AG08395 (cell line): ENCODE measurements at regions not wholly inside any gene's neighbourhood (a gene's known extent, or its start where the extent isn't known, plus 50 kb on each side); places are given as distances from the start of the nearest gene placed in this dataset.
"Not testable (repeated sequence)": the region's sequence is repeated elsewhere in the genome, so short reads cannot be mapped to it uniquely, and the experiment has no call there.

ENCODE experiments used
- DNase-seq: peaks from one replicate; pipeline ENCODE4 v3.0.0; 2012; ENCODE audit warnings: mixed read lengths, low spot score

DNA sequence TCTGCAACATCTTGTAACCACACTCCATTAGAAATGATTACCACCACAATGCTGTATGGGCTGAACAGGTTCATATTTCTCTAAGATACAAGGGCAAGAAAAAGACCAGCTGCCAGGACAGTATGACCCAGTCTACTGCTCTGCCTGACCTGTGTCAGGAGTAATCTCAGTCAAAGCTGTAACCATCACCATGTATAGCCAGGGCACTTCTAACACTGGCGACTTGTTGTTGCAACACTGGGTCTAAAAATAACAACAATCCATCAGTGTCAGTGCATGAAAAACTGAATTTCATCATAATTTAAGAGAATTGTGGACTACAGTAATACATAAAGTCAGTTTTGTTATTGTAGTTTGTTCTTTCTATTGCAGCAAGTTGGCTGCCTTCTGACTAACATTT, 738.6 kb upstream of the ADGRB3 start:
- no peak for DNase-seq

DNA sequence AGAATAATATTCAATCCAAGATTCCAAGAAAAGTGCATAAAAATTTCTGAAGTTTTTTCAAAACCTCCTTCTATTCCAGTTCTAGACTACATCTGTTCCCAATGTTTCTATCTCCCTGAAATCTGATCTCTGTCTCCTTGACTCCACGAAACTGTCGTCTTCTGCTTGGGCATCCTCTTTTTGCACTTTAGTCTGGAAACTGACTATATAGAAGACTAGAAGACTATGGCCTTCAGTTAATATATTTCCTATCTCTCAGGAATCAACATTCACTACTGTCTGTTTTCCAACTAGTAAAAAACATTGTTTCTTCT, 745.4 kb upstream of the ADGRB3 start:
- DNase-seq: no peak

DNA sequence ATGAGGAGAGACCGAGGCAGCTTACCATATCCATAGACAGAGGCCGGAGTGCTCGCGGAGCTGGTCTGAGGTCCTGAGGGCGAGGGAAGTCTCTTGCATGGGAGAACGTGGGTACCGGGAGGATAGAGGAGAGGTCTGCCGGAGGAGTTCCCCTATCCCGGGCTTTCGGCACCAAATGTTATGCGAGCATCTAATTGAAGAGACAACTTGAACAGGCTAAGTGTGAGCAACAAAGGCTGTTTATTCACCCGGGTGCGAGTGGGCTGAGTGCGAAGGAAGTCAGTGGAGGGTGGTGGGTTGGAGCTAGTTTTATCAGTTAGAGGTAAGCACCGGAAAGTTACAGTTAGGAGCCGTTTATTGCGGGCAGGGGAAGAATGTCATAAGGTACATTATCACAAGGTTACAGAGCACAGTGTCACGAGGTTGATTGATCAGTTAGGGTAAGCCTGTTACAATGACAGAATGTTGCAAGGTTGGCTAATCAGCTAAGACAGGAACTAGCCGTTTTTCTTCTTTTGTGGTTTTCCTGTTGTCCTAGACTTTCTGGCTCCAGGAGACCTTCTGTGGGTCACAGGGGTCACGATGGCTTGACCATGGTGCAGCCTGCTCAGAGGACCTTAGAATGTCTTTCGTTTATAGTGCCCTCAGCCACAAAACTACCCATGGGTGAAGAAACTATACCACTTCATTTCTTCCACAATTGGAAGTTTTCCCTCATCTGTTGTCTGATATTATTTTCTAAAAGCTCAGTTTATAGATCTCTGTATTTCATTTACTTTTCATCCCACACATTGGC, 746.0 kb upstream of the ADGRB3 start:
- DNase-seq: no peak

DNA sequence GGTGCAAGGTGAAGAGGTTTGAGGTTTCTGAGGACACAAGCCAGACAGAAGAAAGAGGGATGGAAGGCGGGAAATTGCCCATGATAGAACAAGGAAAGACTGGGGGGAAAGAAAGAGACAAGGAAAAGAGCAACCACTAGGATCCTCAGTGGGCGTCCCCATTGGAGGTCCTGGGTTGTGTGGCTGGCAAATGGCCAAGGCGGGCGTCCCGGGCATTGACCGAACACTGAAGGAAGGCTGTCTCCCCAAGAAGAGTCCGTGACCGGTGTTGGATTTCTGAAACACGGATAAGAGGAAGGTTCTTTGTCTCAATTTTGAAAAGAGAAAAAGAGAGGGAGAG, 746.6 kb upstream of the ADGRB3 start:
- no peak for DNase-seq

DNA sequence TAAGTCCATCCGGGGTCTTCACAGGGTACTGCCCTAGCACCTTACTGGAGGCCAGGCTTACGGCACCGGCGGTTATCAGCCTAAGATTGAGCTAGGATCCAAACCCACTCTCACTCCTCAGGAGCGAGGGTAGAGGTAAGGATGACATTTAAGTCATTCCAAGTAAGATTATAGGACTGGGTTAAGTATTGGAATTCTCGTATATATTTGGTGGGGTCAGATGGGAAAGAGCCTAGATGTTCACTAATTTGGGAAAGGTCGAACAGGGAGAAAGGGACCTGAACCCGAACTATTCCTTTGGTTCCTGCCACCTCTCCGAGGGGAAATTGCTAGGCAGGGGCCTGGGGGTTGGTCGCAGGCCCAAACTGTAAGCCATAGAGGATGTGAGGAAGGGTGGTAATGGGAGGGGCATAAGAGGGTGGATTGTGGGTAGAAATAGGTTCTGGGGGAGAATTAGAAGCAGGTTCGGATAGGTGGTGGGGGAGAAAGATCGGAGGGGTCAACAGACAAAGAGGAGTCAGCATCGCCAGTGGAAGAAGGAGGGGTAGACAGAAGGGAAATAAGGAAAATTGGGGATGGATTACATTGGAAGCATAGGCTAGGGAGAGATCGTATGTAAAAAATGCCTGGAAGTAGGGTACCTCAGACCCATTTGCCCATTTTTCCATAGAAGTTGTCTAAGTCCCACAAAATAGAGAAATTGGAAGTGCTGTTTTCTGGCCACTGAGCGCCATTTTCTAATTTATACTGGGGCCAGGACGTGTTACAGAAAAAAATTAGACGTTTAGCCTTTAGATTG, 747.1 kb upstream of the ADGRB3 start:
- no peak for DNase-seq

DNA sequence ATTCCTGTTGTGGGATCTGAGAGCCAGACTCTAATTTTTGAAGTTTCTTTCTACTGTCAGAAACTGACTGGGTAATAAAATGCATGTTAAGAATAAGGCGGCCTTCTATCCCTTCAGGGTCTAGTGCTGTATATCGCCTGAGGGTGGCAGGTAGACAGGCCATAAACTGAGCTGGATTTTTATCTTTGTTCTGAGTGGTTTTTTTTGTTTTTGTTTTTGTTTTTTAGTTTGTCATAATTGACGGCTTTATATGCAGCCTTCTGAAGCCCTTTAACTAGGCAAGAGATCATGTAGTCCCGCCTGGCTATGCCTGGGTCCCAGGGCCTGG, 747.7 kb upstream of the ADGRB3 start:
- DNase-seq: no peak

DNA sequence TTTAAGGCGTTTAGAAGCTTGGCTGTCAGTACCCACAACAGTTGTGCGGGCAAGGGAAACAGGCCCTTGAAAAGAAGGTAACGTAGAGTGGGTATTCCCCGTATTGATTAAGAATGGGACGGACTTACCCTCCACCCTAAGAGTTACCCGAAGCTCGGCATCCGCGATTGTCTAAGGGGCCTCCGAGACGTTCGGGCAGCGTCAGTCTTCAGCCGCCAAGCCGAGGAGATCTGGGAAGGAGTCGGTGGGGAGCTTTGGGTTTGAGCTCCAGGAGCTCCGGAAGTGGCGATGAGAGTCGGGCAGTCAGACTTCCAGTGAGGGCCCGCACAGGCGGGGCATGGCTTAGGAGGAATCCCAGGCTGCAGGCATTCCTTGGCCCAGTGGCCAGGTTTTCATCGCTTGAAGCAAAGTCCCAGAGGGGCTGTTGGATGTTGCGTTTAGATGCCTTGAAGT, 748.2 kb upstream of the ADGRB3 start:
- DNase-seq: no peak

DNA sequence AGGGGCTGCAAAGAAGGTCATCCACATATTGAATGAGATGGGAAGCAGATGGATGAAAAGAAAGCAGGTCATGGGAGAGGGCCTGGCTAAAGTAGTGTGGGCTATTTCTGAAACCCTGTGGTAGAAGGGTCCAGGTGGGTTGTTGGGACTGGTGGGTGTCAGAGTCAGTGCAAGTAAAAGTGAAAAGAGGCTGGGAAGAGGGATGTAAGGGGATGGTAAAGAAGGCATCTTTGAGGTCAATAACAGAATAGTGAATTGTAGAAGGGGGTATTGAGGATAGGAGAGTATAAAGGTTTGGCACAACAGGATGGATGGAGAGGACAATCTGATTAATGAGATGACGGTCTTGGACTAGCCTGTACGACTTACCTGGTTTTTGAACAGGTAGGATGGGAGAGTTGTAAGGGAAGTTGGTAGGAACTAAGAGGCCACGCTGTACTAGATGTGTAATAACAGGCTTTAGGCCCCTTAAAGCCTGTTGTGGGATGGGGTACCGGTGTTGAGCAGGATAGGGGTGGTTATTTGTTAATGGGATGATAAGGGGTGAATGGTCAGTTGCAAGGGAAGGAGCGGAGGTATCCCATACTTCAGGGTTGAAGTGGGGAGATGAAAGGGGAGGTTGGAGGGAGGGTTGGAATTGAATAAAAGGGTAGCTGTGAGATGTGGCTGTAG, 748.9 kb upstream of the ADGRB3 start:
- no peak for DNase-seq

DNA sequence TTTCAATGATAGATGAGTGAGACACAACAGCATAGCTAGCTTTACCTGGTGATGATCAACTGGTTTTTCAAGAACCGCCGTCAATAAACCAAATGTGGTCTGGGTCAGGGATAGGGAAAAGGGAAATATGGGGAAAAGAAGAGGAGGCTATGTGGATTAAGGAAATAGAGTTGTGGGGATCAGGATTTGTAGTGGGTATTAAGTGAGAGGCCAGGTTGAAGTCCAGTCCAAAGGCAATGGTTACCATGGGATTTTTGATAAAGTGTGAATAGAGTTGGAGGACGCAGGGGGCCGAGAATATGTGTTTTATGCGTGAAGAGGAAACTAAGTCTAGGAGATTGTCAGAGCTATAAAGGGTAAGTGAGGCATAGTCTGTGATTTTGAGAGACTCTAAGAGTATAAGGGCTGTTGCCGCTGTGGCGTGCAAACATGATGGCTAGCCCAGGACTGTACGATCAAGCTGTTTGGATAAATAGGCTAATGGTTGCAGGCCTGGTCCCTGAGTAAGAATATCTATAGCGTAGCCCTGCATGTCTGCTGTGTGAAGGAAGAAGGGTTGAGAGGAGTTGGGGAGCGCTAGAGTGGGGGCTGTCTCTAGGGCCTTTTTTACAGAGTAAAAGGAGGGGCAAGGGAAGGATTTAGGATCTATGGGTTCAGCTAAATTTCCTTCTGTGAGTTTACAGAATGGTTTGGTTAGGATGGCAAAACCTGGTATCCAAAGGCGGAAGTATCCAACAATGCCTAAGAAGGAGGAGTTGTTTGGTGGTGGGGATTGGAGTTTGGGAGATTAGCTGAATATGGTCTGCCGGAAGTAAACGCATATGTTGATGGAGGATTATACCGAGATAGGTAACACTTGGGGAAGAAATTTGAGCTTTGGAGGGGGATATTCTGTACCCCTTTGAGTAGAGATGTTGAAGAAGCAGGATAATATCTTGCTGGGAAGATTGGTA, 749.7 kb upstream of the ADGRB3 start:
- no peak for DNase-seq

DNA sequence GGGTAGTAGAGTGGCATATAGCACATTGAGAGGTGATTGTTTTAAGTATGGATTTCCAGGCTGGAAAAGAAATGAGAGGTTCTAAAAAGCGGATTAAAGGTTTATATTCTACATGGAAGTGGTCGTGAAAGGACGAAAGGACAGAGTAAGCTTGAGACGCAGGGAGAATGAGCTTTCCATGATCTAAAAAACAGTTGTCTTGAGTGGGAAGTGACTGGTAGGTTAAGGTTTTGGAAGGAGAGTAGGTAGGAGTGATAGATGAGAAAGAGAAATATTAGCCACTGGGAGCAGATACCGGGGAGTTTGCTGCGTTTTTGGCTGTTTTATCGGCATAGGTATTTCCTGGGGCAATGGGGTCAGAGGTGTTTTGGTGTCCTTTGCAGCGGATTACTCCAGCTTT, 750.6 kb upstream of the ADGRB3 start:
- DNase-seq: no peak

DNA sequence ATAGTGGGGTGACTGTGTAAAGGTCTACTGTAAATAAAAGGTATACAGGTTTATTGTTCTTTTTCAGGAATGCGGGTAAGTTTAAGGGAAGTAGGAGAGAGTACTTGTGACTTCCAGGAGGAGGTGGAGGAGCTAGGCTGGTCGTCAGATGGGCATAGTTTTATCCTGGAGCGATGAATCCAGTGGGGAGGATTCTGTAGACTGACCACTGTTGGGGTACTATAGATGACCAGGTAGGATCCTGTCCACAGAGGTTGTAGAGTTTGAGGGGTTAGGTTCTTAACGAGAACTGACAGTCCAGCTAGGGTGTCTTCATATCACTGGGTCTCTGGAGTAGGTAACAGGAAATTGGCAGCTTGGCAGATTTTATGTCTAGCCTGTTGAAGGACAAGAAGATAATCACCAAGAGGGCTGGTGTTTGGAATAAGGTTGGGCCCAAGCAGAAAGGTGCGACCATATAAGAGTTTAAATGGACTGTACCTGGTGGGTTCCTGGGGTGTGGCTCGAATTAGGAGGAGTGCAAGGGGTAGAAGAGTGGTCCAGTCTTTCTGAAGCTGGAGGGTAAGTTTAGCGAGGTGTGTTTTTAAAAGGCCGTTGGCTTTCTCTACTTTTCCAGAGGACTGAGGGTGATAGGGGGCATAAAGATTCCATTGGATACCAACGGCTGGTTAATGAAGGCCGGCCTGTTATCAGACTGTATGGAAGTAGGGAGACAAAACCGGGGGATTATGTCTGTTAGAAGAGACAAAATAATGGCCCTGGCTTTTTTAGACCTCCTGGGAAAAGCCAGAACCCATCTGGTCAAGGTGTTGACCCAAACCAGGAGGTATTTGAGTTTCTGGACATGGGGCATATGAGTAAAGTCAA, 751.3 kb upstream of the ADGRB3 start:
- no peak for DNase-seq

DNA sequence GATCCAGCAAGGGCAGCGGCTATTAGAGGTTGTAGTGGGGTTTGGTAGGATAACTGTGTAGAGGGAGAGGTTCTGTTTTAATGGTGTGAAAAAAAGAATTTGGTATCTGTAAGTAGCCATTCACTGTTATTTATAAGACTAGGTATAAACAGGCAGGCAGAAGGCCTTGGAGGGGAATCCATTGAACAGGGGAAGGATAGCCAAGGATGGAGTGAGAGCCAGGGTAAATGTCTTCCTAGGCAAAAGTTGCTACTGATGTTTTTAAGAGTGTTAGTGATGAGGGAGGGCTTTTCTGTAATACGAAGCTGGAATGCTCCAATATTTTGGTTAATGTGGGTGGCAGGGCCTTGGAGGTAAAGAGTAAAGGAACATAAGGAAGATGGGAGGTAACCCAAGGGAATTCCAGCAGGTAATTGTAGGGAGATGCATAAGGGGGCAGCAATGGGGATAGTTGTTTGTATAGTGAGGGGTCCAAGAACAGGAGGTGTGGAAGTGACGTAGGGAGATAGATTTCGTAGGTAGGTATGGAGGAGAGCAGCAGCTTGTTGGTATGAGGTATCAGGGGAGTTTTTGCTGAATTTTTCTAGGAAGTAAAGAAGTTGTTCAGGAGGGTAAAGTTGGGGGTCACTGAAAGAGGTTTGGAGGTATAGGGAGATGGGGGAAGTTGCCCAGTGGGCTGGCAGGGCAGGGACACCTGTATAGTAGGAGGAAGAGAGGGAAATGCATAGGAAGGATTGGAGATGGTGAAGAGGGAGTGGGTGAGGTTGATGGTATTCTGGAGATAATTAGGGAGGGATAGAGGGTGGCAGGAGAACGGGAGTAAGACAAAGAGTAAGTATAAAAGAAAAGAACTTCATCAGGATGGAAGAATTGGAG, 752.4 kb upstream of the ADGRB3 start:
- DNase-seq: no peak

DNA sequence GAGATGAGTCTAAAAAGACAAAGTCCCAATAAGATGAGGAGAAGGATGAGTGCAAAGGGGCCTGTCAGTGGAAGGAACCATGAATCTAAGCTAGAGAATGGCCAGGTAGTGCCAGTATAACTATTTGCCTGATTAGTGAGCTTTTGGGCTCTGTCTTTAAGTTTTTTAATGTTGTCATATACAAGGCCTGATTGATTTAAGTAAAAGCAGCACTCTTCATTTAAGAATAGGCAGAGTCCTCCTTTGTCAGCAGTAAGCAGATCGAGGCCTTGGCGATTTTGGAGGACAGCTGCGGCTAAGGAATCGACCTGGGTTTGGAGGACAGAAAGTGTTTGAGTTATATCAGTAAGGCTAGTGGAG, 753.4 kb upstream of the ADGRB3 start:
- DNase-seq: no peak

DNA sequence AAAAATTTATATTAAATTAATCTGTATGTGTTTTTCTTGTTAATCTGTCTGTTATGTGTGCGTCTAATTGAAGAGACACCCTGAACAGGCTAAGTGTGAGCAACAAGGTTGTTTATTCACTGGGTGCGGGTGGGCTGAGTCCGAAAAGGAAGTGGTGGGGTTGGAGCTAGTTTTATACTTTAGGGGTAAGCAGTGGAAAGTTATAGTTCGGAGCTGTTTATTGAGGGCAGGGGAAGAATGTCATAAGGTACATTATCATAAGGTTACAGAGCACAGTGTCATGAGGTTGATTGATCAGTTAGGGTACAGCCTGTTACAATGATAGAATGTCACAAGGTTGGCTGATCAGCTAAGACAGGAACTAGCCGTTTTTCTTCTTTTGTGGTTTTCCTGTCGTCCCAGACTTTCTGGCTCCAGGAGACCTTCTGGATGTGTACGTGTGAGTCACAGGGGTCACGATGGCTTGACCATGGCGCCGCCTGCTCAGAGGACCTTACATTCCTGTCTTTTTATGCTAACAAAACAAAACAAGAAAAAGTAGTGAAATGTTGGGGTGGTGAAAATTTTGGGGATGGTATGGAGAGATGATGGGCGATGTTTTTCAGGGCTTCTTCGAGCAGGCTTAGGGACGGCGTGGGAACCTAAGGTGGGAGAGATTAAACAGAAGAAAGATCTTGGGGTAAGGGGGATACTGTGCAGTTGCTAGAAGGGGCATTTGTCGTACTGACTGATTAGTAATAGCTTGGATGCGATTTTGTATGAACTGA, 754.0 kb upstream of the ADGRB3 start:
- no peak for DNase-seq

DNA sequence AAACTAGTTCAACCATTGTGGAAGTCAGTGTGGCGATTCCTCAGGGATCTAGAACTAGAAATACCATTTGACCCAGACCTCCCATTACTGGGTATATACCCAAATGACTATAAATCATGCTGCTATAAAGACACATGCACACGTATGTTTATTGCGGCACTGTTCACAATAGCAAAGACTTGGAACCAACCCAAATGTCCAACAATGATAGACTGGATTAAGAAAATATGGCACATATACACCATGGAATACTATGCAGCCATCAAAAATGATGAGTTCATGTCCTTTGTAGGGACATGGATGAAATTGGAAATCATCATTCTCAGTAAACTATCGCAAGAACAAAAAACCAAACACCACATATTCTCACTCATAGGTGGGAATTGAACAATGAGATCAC, 754.7 kb upstream of the ADGRB3 start:
- not testable (repeated sequence) for DNase-seq

DNA sequence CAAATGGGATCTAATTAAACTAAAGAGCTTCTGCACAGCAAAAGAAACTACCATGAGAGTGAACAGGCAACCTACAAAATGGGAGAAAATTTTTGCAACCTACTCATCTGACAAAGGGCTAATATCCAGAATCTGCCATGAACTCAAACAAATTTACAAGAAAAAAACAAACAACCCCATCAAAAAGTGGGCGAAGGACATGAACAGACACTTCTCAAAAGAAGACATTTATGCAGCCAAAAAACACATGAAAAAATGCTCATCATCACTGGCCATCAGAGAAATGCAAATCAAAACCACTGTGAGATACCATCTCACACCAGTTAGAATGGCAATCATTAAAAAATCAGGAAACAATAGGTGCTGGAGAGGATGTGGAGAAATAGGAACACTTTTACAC, 755.2 kb upstream of the ADGRB3 start:
- DNase-seq: not testable (repeated sequence)

DNA sequence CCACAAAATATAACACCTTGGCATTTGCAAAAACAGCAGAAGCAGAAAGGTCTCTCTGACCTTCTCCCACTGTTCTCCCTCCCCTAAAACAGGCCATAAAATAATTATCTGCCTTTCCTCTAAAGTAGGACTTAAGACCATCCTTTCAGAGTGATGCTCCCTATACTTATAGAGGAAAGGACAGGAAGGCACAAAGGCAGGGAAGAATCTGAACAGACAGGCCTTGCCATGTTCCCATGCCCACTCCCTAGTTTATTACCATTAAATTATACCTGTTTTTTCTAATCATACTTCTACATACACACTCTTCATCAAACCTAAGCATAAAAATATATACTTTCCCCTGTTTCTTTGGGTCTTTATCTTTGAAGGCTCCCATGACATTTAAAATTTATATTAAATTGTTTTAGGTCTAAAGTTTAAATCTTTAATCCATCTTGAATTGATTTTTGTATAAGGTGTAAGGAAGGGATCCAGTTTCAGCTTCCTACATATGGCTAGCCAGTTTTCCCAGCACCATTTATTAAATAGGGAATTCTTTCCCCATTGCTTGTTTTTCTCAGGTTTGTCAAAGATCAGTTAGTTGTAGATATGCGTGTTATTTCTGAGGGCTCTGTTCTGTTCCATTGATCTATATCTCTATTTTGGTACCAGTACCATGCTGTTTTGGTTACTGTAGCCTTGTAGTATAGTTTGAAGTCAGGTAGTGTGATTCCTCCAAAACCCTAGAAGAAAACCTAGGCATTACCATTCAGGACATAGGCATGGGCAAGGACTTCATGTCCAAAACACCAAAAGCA, 755.8 kb upstream of the ADGRB3 start:
- not testable (repeated sequence) for DNase-seq

DNA sequence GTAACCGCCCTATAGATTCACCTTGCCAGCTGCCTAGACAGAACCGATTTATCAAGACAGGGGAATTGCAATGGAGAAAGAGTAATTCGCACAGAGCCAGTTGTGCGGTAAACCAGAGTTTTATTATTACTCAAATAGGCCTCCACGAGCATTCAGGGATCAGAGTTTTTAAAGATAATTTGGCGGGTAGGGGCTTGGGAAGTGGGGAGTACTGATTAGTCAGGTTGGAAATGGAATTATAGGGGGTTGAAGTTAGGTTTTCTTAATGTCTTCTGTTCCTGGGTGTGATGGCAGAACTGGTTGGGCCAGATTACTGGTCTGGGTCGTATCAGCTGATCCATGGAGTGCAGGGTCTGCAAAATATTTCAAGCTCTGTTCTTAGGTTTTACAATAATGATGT, 756.9 kb upstream of the ADGRB3 start:
- not testable (repeated sequence) for DNase-seq

DNA sequence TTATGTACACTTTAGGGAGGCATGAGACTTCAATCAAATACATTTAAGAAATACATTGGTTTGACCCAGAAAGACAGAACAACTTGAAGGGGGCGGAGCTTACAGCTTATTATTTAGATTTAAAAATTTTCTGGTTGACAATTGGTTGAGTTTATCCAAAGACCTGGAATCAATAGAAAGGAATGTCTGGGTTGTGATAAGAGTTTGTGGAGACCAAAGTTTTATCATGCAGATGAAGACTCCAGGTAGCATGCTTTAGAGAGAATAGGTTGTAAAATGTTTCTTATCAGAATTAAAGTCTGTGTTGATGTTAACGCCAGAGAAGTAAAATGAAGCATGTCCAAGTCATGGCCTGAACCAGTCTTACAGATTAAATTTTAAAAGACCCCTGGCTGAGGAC, 757.8 kb upstream of the ADGRB3 start:
- DNase-seq: no peak
